HG03558 (cell line): ENCODE measurements at regions not wholly inside any gene's neighbourhood (a gene's known extent, or its start where the extent isn't known, plus 50 kb on each side); places are given as distances from the start of the nearest gene placed in this dataset.
"Not testable (repeated sequence)": the region's sequence is repeated elsewhere in the genome, so short reads cannot be mapped to it uniquely, and the experiment has no call there.

ENCODE experiments used
- ATAC-seq: cut with Tn5 transposase; IDR thresholded peaks from one replicate; pipeline ENCODE4 v1.9.1; 2021; ENCODE audit warnings: moderate number of reproducible peaks; ENCODE audit not compliant: unreplicated experiment; ENCODE audit errors: extremely low read depth

DNA sequence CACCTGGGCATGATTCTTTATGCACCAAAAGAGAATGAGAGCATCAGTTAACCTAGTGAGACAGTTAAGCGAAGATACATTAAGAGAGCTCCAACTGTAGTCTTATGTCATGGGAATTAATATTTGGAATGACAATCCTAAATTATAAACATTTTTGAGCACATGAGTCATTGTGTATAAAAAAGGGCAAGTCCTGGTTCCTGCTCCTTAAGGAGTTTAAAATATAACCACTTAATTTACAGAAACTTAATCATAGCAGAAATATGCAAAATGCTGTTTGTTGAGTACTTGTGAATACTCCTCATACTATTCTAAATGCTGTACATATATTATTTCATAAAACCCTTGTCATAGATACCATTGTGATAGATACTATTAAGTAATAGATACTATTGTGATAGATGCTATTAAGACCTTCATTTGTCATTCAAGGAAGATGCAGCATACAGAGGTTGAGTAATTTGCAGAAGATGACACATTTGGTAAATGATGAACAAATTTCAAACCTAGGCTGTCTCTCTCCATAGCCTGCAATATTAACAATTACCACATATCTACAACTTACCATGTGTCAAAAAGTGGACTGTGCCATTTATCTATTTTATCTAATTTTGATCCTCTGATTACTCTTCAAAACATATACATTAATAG is 301.0 kb downstream of the TBC1D4 start:
- ATAC-seq, result no peak

DNA sequence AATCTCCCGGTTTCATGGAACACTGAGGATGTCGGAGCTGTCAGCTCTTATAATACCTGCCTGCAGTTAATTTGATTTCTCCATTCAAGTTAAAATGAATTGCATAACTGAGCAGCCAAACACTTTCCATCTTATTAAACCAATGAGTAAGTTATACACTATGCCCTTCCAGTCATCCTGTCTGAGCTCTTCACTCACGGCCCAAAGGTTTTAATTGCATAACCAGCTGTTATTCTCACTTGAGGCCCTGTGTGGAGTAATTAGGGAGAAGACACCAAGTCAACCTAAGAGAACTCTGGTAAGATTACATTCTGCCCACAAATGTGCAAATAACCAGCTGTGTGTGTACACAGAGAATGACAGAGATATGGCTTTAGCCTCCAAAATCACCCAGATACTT is 303.5 kb downstream of the TBC1D4 start:
- ATAC-seq, result no peak

DNA sequence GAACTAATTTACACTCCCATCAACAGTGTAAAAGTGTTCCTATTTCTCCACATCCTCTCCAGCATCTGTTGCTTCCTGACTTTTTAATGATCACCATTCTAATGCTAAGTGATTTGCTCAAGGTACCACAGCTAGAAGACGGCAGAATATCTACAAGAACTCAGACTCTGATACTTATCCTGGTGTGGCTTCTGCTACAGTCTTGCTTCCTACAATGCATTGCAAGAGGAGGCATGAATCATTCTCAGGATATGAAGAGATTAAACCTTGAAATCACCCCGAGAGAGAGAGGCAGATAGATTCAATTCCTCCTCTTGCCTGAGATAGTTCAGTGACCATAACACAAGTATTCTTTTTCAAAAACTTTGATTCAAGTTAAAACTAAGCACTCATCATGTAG is 306.4 kb downstream of the TBC1D4 start:
- no peak for ATAC-seq

DNA sequence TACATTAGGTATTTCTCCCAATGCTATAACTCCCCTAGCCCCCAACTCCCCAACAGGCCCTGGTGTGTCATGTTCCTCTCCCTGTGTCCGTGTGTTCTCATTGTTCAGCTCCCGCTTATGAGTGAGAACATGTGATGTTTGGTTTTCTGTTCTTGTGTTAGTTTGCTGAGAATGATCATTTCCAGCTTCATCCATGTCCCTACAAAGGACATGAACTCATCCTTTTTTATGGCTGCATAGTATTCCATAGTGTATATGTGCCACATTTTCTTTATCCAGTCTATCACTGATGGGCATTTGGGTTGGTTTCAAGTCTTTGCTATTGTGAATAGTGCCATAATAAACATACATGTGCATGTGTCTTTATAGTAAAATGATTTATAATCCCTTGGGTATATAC is 306.9 kb downstream of the TBC1D4 start:
- not testable (repeated sequence) for ATAC-seq

DNA sequence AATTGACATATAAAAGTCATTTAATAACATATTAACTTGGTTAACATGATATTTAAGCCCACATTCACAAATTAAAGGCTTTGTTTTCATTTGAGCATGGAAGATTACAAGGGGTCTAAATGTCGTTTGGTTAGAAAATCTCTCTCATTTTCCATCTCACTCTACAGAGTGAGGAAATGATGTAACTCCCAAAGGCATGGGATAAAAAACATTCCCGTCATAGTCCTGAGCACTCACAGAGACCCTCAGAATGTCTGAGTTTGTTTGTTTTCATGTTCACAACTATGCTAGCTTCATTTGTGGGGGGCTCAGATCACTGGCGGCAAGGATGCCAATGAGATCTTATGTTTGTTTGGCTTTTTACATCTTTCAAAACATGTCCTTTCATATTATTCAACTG is 307.5 kb downstream of the TBC1D4 start:
- ATAC-seq, result no peak

DNA sequence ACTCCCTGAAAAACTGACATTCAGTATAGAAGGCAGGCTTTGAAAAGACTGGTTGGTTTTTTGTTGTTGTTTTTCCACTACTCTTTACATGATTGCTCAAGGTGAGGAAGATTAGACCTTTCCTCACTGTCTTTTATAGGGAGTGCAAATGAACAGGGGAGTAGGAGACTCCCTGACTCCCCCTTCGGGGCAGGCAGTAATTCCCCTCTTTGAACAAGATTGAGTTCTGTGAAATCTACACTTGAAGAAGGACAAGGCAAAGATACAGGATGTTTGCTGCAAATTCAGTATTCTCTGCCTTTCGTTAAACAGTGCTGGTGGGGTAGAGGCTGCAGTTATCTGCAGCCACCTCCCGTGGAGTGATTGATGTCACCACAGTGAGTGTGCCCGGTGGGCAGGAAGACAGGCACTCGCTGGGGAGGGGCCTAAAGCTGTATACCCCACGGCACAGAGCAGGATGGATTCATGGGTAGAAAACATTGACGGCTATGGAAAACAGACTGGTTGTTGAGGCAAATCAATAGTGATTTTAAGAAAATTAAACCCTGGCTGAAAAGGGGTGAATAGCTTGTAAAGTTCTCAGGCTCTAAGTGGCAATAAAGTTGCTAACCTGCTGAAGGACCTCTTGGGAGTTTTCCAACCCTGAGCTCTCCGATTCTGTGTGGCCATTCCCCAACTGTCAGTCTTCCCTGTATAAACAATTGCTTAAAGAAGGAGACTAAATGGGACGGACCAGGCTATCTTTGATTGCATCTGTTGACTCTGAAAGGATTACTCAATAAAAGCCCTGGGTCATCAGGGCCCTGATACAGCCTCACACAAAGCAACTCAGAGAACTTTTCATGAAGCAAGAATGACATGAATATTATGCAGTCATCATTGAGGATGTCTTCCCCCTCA is 308.3 kb downstream of the TBC1D4 start:
- no peak for ATAC-seq

DNA sequence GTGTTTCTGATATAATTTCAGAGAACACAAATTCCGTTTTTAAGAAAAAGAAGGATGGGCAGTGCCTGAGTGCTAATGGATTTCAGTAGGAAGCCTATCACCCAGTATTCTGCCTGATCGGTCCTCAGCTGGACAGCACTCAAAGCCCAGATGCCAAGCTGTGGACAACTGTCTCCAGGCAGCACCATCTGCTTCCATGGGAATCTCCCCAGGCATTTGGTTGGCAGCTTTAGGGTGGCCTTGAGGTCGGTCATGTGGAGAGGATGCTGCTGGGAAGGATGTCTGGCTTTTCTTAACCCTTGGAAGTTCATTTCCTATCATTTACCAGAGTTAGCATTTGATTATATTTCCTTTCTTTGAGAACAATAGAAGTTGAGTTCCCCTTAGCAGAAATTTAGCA is 311.7 kb downstream of the TBC1D4 start:
- no peak for ATAC-seq

DNA sequence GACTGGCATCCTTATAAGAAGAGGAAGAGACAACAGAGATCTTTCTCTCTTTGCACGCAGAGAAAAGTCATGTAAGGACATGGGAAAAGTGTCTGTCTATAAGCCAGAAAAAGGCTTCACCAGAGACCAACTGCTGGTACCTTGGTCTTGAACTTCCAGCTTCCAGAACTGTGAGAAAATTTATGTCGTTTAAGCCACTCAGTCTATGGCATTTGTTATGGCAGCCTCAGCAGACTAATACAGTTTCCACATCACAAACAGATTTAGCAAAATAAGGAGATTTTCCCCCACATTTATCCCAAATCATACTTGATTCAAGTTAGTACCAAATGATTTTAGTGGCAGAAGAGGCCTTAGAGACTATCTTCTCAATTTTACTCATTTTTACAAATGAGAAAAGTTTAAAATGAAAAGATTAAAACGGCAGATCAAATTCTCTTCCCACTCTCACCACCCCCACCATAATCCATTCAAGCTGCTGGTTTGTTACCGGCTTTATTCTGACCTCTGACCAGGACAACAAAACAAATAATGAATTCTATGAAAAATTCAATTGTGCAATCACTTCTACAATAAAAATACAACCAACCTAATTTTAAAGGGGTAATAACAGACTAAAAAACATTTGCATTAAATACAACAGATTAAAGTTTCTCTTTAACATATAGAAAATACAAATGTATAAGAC is 316.3 kb downstream of the TBC1D4 start:
- no peak for ATAC-seq

DNA sequence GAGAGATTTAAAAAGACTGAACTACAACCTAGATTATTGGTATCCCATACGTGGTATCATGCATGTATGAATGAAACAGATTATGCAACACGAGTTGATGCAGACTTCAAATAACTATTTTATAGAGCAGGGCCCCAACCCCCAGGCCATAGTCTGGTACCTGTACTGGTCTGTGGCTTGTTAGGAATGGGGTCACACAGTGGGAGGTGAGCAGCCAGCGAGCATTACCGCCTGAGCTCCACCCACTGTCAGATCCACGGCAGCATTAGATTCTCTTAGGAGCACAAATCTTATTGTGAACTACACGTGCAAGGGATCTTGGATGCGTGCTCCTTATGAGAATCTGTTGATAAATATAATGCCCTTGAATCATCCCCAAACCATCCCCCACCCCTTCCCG is 320.2 kb downstream of the TBC1D4 start:
- ATAC-seq, result no peak

DNA sequence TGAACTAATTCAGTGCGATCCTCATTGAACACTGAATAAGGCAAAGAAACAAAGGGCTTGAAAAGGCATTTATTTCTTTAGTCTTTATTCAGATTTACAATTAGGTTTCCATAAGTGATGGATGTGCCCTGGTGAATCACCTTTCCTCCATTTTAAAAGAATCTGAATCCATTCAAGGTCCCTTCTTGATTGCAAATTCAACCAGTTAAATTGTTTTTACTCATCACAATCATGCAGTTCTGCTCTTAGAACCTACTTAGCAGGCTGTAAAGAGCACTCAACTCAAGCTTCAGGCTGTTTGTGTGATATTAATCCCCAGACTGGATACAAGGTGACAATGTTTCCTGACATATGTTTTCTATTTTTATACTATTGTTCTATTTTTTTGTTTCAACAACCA is 321.0 kb downstream of the TBC1D4 start:
- no peak for ATAC-seq

DNA sequence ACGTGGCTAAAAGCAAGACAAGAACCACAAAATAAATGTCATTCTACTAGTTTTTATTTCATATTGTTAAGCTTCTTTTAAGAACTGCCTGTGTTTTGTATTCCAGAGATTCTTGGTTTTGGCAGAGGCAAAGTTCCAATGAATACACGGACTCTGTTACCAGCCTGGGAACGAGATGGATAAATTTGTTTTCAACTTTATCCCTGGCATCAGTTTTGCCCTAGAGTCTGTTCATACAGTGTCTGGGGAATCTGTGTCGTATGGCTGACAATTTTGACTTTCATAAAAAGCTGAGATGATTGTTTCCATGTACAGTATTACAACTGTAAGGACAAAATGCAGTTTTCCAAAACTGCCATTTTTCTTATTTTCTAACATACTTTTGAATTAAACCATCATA is 327.6 kb downstream of the TBC1D4 start:
- no peak for ATAC-seq

DNA sequence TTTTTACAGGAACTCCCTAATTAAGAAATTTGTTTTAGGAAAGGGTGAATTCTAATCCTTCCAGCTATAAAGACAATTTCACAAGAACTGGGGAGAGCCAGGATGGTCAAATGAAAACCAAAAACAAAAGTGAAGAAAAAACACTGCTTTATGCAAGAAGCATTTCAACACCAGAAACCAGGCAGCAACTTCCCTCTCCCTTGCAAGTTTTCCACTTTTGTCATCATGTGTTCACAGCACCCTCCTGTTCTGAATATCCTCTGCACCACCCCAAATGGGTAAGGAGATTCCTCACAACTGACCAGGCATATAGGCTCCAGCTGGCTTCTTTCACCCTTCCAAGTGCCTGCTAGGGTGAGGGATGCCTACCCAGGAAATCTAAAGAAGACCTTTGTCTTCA is 328.1 kb downstream of the TBC1D4 start:
- no peak for ATAC-seq

DNA sequence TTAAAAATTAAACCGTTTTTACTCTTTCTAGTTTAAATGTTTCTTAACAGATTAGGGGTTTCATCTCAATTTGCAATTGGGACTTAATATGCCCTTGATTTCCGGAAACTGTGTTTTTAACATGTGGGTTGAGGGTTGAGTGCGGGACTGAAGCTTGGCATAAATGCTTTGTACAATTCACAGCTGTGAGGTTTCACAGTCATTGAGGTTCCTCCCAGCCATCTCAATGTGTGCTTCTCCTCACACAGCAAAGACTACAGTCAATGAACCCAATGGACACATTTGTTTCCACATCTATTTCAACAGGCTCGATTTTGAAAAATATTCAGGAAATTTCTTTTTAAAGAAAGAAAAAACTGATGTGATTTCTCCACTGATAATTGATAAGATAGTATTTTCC is 328.6 kb downstream of the TBC1D4 start:
- no peak for ATAC-seq

DNA sequence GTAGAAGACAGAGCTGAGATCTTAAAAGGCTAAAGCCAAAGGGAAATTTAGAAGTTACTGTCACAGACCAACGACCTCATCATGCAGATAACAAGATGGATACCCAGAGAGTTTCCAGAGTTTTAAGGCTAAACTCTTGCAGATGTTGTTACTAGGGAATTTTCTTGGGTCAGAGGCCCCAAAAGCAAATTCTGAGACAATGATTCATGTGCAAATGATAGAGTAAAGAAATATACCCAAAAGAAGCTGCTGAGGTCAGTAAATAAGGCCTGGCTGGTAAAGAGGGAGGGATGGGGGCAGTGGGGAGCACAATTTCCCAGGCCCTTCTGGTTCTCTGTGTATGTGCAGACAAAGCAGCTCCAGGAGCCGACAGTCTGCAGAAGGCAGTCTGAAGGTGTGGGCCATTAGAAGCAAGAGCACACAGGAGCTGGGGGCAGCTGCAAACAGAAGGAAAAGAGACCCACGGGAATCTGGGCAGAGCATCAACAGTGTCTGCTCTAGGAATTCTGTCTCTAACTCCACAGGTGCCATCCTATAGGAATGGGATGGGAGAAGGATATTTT is 330.8 kb downstream of the TBC1D4 start:
- ATAC-seq, result no peak

DNA sequence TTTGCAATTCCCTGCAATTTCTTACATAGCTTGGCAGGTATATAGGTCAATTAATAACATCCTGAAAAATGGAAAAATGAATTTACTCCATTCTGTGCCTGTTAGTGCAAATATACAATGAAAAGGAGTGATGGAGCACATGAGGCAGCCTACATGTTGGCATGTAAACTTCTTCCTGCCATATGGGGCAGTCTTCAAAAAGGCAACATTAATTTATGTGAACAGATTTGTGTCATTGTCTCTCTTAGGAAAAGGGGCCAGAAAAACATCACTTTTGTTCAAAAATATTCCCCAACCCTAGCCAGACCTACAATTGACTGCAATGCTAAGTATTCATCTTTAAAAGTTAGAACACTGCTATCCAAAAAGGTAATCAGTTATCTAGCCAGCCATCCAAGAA is 332.2 kb downstream of the TBC1D4 start:
- no peak for ATAC-seq

DNA sequence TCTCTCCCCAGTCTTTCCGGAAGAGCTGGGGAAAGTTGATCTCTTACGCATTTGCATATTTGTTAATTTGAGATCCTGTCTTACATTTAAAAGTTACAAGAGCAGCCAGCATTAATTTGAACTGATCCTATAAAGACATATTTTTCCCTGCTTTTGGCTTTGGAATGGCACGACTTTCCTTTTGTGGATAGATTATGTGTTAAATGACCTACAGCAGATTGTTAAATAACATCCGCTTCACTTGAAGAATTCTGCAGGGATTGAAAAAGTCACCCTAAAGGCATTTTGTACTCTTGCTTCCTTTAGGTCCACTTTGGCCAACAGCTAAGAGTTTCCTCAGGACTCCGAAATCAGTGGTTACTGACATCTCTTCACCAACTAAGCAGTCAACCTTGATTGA is 334.0 kb downstream of the TBC1D4 start:
- ATAC-seq, result no peak

DNA sequence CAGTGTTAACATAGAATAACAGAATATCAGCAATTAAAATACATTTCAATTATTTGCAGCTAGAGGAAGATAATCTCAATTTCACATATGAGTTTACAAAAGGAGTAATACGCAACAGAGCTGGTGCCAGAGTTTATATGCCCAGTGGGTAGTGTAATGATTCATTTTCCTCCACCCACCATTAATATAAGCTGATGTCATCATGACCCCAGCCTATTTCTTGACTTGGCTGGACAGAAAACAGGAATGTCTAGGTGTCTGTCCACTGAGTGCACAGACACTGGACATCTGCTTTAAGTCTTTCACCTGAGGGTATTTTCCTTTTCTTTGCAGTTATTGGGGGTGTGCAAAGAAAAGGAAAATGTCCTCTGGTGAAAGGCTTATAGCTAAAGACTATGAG is 335.5 kb downstream of the TBC1D4 start:
- ATAC-seq, result no peak

DNA sequence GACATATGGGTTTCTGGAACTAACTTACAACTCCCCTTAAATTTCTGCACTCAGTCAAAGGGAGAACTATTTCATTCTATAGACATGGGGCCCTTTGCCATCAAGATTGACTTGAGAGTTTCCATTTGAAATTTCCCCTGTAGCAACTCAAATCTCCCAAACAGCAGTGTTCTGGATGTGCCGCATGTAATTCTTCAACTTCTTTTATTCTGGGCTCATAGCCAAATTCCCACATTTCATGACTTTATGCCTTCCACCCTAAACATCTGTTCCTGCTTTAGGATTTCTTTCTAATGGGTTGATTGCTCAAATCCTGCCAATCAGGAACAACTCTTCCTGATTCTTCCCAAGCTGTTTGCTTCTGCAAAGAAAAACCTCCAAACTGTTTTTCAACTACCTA is 336.0 kb downstream of the TBC1D4 start:
- ATAC-seq, result no peak

DNA sequence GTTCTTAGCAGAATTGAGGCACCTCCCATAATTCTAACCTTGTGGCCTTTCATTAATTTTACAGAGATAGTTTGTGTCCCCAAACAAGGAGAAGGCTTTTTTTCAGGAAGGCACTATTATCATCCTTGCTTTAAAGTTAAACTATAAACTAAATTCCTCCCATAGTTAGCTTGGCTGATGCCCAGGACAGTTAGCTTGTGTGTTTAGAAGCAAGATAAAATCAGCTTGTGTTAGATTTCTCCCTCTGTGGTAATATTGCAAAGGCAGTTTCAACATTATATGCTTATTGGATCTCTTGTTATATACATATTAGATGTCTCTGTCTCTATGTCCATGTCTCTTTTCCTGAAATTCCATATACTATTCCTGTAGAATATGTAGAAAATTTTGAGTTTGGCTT is 342.7 kb downstream of the TBC1D4 start:
- ATAC-seq, result no peak

DNA sequence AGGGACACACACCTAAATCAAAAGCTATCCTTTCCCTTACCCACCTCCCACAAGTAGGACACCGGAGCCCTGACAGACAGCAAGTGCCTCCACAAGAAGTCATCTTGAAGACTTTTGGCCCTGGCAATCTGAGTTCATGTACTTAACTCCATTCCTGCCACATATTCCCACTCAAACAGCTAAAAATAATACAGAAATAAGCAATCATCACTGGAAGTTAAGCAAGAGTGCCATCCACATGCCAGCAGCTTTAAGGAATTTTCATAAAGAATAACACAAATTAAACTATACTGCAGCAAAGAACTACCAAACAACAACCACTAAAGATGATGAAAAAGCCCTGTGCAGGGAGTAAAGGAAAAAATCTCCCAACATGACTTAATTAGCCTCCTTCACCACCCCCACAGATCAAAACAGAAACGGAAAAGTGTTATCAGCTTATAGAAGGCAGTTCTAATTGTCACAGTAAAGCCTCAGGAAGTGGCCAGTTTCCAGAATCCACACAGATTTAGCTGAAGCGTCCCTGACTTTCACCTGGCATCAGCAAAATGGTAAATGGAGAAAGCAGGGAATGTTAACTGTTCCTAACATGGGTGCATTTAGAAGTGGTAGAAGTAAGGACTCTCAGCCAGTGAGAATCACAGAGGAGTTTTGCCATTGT is 343.9 kb downstream of the TBC1D4 start:
- ATAC-seq, result no peak

DNA sequence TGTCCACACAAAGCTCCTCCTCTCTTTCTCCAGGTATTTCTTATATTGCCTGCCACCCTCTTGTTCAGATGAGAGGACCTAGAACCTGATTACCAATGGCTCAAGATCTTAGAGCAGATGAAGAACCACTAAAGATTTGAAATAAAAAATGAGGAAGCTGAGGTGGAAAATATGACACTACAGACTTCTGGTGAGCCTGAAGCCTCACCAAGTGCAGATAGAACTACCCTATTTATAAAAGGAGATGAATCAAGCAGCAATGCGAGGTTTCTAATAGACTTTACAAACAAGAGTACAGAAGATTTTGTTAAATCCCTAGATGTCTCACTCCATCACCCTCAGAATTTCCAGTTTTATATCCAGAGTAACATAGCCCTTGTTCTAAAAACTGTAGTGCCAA is 345.8 kb downstream of the TBC1D4 start:
- ATAC-seq, result no peak
